ENCODE measurements at regions not wholly inside any gene's neighbourhood (a gene's known extent, or its start where the extent isn't known, plus 50 kb on each side); places are given as distances from the start of the nearest gene placed in this dataset.
"Not testable (repeated sequence)": the region's sequence is repeated elsewhere in the genome, so short reads cannot be mapped to it uniquely, and the experiment has no call there.

GRCh38 chr20:22848364-22848763, 186.7 kb upstream of the SSTR4 start:
- no peak for DNase-seq (ENCODE audit: low read depth, low spot score)

GRCh38 chr20:22851679-22852346, 183.3 kb upstream of the SSTR4 start:
- not testable (repeated sequence) for DNase-seq (ENCODE audit: low read depth, low spot score)

DNA sequence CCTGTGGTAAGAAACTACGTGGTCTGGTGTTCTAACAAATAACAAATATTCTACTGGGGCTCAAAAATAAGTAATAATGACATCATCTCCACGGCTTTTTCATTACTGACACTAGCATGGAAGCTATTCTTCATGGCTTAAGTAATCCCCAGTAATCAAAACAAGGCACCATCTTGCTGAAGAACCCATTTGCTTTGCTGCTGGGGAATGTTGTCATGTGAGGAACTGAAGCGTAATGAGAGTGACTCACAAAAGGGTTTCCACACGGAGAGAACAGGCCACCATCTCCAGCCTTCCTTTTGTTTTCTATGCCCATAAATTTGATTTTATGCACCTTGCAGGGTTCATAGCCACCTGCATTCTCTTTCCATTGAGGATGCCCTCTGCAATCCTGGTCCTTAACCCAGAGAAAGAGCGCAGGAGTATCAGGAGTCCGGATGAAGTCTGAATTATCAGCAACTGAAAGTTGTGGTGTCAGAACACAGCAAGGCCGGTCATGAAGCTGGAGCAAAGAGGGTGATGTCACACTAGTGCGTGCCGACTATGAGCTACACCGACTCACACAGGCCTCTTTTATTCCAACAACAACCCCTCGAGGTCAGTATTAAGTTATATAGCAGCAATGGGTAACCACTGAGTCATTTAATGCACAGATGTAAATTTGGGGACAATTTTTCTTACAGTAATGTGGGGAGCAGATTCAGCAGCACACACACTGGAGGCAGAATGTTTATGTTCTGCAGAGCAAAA, 173.7 kb upstream of the SSTR4 start:
- DNase-seq (ENCODE audit: low read depth, low spot score) = no peak

GRCh38 chr20:22861990-22862389, 173.1 kb upstream of the SSTR4 start:
- DNase-seq (ENCODE audit: low read depth, low spot score) = no peak

GRCh38 chr20:22862671-22863230, 172.4 kb upstream of the SSTR4 start:
- no peak for DNase-seq (ENCODE audit: low read depth, low spot score)

GRCh38 chr20:22863826-22864225, 171.3 kb upstream of the SSTR4 start:
- DNase-seq (ENCODE audit: low read depth, low spot score) = peak; percentile 26

DNA sequence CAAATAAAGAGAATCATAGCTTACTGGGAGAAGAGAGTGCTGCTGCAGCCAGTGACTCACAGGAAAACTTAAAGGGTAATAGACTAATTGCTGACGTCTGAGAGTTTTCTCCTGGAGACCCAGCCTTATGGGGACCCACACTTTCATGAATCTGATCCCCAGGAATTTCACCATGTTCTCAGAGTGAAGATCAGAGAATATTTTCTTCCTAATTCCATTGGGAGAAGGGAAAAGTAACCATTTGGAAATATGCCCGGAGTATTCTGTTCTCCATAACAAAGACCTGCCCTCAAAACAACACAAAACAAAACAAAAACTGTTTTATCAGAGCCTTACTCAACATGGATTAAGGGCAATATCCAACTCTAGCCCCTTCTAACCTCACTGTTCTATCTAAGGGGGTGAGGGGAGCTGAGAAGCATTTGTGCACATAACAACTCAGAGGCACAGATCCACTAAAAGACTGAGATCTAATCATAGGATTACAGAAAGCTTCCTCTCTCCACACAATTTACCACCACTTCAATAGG, 168.2 kb upstream of the SSTR4 start:
- DNase-seq (ENCODE audit: low read depth, low spot score) = no peak

- DNase-seq (ENCODE audit: low read depth, low spot score) = no peak
These were observed 156.9 kb upstream of the SSTR4 start for GRCh38 chr20:22878166-22878565.

DNA sequence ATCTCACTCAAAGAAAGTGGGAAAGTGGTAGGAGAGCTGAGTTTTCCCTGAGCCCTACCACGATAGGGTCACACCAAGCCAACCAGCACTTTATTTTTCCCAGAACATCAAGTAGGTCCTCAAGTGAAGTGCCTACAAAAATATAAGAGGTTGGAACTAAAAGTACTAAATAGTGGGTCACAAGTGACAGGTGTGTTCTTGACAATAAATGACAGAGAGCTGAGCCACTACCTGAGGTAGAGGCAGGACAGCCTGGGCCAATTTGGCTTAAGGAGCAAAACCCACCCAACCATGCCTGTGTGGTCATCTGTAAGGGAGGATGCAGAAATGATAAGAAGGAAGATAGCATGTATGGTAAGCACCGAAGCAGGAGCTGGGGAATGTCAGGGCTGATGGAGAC, 154.8 kb upstream of the SSTR4 start:
- DNase-seq (ENCODE audit: low read depth, low spot score) = no peak

DNA sequence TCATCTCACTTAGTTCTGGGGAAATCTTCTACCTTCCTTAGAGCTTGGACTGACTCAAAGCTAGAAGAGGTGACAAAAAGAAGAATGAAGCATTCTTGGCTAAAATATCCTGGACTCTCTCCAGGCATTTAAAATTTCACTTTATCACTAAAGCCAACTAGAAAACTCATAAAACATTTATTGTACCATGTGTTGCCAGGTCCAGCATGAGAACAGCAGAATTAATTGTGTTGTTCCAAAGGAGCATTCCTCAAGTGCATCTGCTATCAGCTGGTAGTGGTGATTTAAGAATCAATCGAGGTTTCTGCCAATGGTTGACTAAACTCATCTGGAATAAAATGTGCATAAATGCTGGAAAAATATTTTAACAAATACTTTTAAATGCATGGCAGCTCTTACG, 147.3 kb upstream of the SSTR4 start:
- no peak for DNase-seq (ENCODE audit: low read depth, low spot score)

- no peak for DNase-seq (ENCODE audit: low read depth, low spot score)
These were observed 144.4 kb upstream of the SSTR4 start for GRCh38 chr20:22890594-22891300.

DNA sequence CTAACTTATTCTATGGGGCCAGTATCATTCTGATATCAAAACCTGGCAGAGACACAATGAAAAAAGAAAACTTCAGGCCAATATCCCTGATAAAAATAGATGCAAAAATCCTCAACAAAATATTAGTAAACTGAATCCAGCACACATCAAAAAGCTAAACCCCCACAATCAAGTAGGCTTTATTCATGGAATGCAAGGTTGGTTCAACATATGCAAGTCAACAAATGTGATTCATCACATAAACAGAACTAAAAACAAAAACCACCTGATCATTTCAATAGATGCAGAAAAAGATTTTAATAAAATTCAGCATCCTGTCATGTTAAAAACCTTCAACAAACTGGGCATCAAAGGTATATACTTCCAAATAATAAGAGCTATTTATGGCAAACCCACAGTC, 133.9 kb upstream of the SSTR4 start:
- no peak for DNase-seq (ENCODE audit: low read depth, low spot score)

DNA sequence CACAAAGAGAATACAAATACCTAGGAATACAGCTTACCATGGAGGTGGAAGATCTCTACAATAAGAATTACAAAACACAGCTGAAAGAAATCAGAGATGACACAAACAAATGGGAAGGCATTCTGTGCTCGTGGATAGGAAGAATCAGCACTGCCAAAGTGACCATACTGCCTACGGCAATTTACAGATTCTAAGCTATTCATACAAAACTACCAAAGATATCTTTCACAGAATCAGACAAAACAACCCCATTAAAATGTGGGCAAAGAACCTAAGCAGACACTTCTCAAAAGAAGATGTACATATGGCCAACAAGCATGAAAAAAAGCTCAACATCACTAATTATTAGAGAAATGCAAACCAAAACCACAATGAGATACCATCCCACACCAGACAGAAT, 133.2 kb upstream of the SSTR4 start:
- DNase-seq (ENCODE audit: low read depth, low spot score) = no peak

DNA sequence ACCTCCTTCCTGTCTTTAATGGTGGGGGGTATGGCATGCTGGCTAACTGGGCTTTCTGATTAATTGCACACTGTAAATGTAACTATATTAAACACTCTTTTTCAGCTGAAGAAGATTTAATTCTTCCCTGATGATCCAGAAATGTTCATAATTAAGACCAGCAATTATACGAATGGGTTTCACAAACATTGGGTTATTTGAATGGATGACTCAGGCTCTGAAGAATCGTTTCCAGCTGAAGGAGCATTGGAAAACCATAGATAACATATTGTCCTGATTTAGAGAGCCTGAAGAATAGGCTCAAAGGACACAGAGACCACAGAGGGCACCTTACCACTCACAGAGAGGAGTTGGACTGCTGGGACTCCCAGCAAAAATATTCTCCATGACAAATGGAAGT, 130.7 kb upstream of the SSTR4 start:
- DNase-seq (ENCODE audit: low read depth, low spot score) = no peak

GRCh38 chr20:22904905-22905304, 130.2 kb upstream of the SSTR4 start:
- DNase-seq (ENCODE audit: low read depth, low spot score) = no peak

GRCh38 chr20:22905658-22906057, 129.5 kb upstream of the SSTR4 start:
- no peak for DNase-seq (ENCODE audit: low read depth, low spot score)

GRCh38 chr20:22908437-22908836, 126.7 kb upstream of the SSTR4 start:
- DNase-seq (ENCODE audit: low read depth, low spot score) = no peak

DNA sequence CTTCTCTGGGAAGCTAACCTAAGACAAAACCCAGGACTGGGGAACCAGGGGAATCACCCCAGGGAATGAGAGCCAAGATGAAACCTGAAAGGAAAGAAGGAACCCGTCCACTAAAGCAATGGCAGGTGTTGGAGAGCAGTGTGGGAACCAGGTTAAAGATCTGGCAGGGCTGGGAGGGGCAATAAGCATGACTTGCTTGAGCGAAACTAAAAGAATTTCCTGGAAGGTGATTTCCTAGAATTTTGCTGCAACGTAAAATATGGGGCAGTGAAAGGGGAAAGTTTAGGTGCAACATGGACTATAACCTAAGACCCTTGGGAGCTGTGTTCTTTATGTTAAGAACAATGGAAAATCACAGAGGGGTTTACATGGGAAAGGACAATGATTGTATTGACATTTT, 126.2 kb upstream of the SSTR4 start:
- DNase-seq (ENCODE audit: low read depth, low spot score) = no peak

GRCh38 chr20:22909436-22909835, 125.7 kb upstream of the SSTR4 start:
- no peak for DNase-seq (ENCODE audit: low read depth, low spot score)

- no peak for DNase-seq (ENCODE audit: low read depth, low spot score)
These were observed 124.7 kb upstream of the SSTR4 start for GRCh38 chr20:22910287-22910852.

GRCh38 chr20:22914291-22914690, 120.8 kb upstream of the SSTR4 start:
- DNase-seq (ENCODE audit: low read depth, low spot score) = no peak

DNA sequence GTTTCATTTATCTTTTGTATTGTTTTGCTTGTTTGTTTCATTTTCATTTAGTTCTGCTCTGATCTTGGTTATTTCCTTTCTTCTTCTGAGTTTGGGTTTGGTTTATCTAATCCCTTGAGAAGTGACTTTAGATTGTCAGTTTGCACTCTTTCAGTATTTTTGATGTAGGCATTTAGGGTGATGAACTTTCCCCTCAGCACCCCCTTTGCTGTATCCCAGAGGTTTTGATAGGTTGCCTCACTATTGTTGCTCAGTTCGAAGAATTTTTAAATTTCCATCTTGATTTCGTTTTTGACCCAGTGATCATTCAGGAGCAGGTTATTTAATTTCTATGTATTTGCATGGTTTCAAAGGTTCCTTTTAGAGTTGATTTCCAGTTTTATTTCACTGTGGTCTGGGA, 119.6 kb upstream of the SSTR4 start:
- DNase-seq (ENCODE audit: low read depth, low spot score) = no peak

Data from brain pericyte (primary cell).